ENCODE measurements at regions not wholly inside any gene's neighbourhood (a gene's known extent, or its start where the extent isn't known, plus 50 kb on each side); places are given as distances from the start of the nearest gene placed in this dataset.

DNA sequence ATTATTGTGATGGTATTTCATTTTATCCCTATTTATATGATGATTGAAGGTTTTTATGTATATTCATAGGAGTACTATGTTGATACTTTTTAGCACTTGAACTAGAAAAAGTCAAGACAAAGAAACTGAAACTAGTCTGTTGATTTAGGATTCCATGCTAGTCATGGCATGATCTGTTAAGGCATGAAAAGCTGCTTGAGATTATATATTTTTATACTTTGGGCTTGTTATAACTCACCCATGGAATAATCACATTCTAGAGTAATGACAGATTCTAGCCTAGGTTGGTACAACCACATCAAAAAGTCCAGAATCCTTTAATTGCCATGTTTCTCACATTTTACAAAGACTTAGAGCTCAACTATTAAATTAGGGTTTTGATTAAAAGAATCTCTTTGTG lies 472.6 kb upstream of the CELF4 start:
- no peaks in the 10 kb centered on the region for H3K9me3 ChIP-seq
- no peak for TF ChIP-seq Cebpa-rat (IDR thresholded peaks at IDR 0.05)
- no peak overlapping the region for H3K4me2 ChIP-seq
- no peaks in the 10 kb centered on the region for H4K20me1 ChIP-seq
- no peaks in the 10 kb centered on the region for H3K4me1 ChIP-seq
- H3K9ac ChIP-seq = no peak overlapping the region
- H3K27ac ChIP-seq = no peak overlapping the region
- H3K4me3 ChIP-seq = no peak overlapping the region
- H3K36me3 ChIP-seq = no peaks in the 10 kb centered on the region
- no peaks in the 10 kb centered on the region for H3K27me3 ChIP-seq

DNA sequence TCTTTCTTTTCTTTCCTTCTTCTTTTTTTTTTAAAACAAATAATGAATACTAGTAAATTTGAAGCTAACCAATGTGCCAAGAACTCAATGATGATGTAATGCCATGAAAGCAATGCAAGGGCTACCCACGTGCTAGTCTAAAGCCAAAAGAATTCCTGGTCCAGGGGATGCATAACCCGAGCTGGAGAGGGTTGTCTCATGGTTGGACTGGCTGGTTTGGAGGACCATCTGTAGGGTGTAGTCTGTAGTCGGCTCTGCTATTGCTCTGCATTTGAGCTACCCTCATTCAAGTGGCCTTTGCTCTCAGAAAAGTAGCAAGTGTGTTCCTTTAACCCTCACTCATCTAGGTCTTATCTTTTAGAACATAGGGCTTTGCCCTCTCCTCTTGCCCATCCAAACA lies 469.6 kb upstream of the CELF4 start:
- H4K20me1 ChIP-seq = no peaks in the 10 kb centered on the region
- no peaks in the 10 kb centered on the region for H3K36me3 ChIP-seq
- no peak overlapping the region for H3K4me3 ChIP-seq
- H3K27me3 ChIP-seq = no peaks in the 10 kb centered on the region
- TF ChIP-seq Cebpa-rat (IDR thresholded peaks at IDR 0.05) = no peak
- H3K9me3 ChIP-seq = no peaks in the 10 kb centered on the region
- H3K9ac ChIP-seq = no peak overlapping the region
- H3K4me2 ChIP-seq = no peak overlapping the region
- no peak overlapping the region for H3K27ac ChIP-seq
- H3K4me1 ChIP-seq = no peaks in the 10 kb centered on the region

DNA sequence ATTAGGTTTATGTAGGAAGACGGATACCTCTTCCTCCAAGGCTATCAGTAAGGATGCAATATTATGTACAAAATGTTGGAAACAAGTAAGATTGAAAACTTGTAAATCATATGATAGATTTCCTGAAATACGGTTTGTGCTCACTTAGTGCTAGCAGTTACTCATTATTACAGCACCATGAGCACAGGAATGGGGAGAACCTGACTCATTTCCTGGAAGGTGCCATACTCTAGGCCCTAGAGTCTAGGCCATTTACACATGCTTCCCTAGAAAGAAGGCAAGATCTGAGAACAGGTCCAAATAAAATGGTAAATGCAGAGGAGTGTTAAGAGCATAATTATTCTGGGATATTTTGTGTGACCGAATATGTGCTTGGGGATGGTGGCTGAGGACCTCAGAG lies 467.7 kb upstream of the CELF4 start:
- H3K4me1 ChIP-seq = no peaks in the 10 kb centered on the region
- no peaks in the 10 kb centered on the region for H4K20me1 ChIP-seq
- no peak overlapping the region for H3K4me3 ChIP-seq
- no peak overlapping the region for H3K27ac ChIP-seq
- H3K36me3 ChIP-seq = no peaks in the 10 kb centered on the region
- H3K4me2 ChIP-seq = no peak overlapping the region
- H3K9me3 ChIP-seq = no peaks in the 10 kb centered on the region
- H3K9ac ChIP-seq = no peak overlapping the region
- no peak for TF ChIP-seq Cebpa-rat (IDR thresholded peaks at IDR 0.05)
- H3K27me3 ChIP-seq = no peaks in the 10 kb centered on the region

DNA sequence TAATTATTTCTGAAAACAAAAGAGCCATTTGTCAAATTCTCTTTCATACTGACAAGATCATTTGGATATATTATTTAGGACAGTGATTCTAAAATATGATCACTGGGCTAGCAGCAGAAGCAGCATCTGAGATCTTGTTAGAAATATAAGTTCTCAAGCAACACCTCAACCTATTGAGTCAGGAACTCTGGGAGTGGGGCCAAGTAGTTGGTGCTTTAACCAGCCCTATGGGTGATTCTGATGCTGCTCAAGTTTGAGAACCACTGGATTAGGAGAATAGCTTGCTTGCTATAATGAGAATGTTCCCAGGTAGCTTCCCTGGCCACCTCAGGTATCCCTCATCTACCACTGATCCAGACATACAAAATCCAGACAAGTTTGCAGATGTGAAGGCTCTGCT lies 466.9 kb upstream of the CELF4 start:
- Histone ChIP-seq H3K4me3 (no peak overlapping the region), H3K36me3 (no peaks in the 10 kb centered on the region), H4K20me1 (no peaks in the 10 kb centered on the region), H3K27ac (no peak overlapping the region), H3K4me1 (no peaks in the 10 kb centered on the region), H3K4me2 (no peak overlapping the region), H3K9me3 (no peaks in the 10 kb centered on the region), H3K9ac (no peak overlapping the region), H3K27me3 (no peaks in the 10 kb centered on the region)
- TF ChIP-seq Cebpa-rat (IDR thresholded peaks at IDR 0.05) = no peak

DNA sequence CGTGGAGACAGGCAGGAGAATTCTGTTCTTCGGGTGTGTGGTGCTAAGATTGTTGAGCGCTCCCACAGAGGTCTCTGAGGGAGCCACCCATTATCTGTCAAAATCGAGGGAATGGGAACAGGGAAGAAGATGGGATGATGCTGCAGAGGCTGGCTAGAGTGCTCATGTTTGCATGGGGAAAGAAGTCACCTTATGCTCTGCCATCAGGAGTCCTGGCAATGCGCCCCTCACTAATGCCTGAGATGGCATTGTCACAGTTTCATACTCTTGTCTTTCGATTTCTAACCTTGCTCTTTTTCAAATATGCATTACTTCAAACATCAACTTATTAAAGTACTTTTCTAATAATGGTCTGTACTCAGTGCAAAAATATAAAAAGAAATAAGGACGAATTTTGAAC lies 463.3 kb upstream of the CELF4 start:
- H3K27me3 ChIP-seq = no peaks in the 10 kb centered on the region
- TF ChIP-seq Cebpa-rat (IDR thresholded peaks at IDR 0.05) = no peak

DNA sequence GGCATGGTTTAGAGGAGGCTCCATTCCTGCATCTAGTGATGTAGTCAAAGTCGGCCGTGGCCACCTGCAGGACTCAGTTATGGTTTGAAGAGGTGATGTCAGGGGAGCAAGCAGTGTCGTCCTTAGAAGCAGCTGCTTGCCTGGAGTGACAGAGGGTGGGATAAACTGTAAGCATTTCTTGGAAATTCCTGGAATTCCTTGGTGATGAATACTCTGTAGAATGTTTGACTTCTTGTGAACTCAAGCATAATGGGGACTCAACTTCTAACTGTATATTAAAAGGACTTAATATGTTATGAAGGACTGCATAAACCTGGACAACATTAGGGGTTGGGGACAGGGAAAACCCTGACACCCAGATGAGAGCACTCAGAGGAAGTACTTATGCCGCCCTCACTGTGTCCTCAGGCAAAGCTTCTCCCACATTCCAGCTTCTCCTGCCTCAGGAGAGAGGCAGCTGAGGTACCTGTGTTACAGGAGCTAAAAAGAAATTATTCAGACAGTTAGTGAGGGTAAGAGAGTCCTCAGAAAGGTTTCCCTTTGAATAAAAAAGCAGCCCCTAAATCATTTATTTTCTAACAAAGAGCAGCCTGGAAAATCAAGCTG lies 459.9 kb upstream of the CELF4 start:
- no peaks in the 10 kb centered on the region for H3K36me3 ChIP-seq
- H3K27me3 ChIP-seq = no peaks in the 10 kb centered on the region
- H3K4me2 ChIP-seq = no peak overlapping the region
- TF ChIP-seq Cebpa-rat (IDR thresholded peaks at IDR 0.05) = no peak
- no peaks in the 10 kb centered on the region for H3K4me1 ChIP-seq
- H3K9ac ChIP-seq = no peak overlapping the region
- no peak overlapping the region for H3K4me3 ChIP-seq
- no peaks in the 10 kb centered on the region for H3K9me3 ChIP-seq
- H4K20me1 ChIP-seq = no peaks in the 10 kb centered on the region
- H3K27ac ChIP-seq = no peak overlapping the region

More for the DNA sequence above, 463.3 kb upstream of the CELF4 start:
- H3K27ac ChIP-seq = no peak overlapping the region
- H3K4me3 ChIP-seq = no peak overlapping the region
- no peaks in the 10 kb centered on the region for H3K4me1 ChIP-seq
- no peaks in the 10 kb centered on the region for H3K9me3 ChIP-seq
- no peaks in the 10 kb centered on the region for H3K36me3 ChIP-seq
- H3K4me2 ChIP-seq = no peak overlapping the region
- H3K9ac ChIP-seq = no peak overlapping the region
- H4K20me1 ChIP-seq = no peaks in the 10 kb centered on the region

DNA sequence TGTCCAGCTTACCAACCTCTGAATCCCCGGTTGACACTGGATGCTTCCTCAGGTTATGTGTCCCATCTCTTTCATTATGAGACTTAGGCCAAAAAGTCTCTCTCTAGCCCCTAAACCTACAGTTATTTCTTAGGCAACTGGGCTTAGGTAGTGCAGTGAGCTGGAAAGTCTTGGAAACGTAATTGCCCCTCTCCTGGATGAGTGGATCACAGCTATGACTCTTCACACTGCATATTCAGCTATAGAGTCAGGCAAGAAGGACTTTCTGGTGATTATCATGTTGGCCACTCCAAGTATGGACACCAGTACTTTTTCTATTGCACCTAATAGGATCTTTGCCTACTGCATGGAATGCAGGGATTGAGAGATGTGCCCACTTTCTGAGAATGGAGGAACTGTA lies 458.3 kb upstream of the CELF4 start:
- no peak for TF ChIP-seq Cebpa-rat (IDR thresholded peaks at IDR 0.05)
- H3K4me3 ChIP-seq = no peak overlapping the region
- H4K20me1 ChIP-seq = no peaks in the 10 kb centered on the region

DNA sequence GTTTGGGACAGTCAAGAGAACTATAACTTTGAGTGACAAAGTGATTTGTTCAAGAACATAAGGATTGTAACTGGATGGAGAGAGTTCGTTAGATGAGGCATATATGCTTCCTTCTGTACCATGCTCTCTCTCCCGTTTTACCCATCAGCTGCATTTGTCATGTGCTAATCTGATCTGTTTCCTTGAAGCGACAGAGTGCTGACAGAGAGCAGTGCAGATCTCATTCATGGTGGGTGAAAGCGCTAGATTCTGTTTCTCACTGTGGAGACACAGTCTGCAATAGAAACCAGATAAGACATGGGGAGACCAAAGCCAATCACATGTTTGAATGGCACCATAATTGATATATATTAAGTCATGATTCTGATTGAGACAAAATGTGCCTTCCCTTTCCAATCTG lies 456.6 kb upstream of the CELF4 start:
- Histone ChIP-seq H3K27me3 (no peaks in the 10 kb centered on the region), H3K4me2 (no peak overlapping the region), H3K9me3 (no peaks in the 10 kb centered on the region), H3K4me3 (no peak overlapping the region), H3K9ac (no peak overlapping the region), H4K20me1 (no peaks in the 10 kb centered on the region), H3K4me1 (no peaks in the 10 kb centered on the region), H3K36me3 (no peaks in the 10 kb centered on the region), H3K27ac (no peak overlapping the region)
- TF ChIP-seq Cebpa-rat (IDR thresholded peaks at IDR 0.05) = no peak

More for the DNA sequence above, 458.3 kb upstream of the CELF4 start:
- Histone ChIP-seq H3K27ac (no peak overlapping the region), H3K36me3 (no peaks in the 10 kb centered on the region), H3K27me3 (no peaks in the 10 kb centered on the region), H3K4me1 (no peaks in the 10 kb centered on the region), H3K9ac (no peak overlapping the region), H3K4me2 (no peak overlapping the region), H3K9me3 (no peaks in the 10 kb centered on the region)

DNA sequence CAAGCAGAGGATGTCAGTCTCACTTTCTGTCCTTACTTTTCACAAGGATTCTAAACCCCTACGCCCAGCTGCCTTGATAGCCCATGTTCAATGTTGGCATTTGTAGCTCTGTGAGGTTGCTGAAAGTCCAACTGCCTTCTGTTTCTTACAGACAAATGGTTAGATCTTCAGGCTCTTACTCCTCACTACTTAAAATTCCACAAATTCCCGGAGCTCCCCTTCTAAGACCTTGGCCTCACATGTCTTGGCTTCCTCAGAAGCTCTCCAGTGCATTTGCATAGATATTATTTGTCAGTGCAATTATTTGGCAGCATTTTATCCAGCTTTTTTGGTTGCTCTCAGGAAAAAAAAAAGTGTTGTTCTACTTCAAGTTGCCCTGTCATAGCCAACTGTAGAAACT lies 453.7 kb upstream of the CELF4 start:
- Histone ChIP-seq H3K4me1 (no peaks in the 10 kb centered on the region), H3K4me2 (no peak overlapping the region), H3K9me3 (no peaks in the 10 kb centered on the region), H4K20me1 (no peaks in the 10 kb centered on the region), H3K27ac (no peak overlapping the region), H3K27me3 (no peaks in the 10 kb centered on the region), H3K4me3 (no peak overlapping the region), H3K36me3 (no peaks in the 10 kb centered on the region), H3K9ac (no peak overlapping the region)
- no peak for TF ChIP-seq Cebpa-rat (IDR thresholded peaks at IDR 0.05)

DNA sequence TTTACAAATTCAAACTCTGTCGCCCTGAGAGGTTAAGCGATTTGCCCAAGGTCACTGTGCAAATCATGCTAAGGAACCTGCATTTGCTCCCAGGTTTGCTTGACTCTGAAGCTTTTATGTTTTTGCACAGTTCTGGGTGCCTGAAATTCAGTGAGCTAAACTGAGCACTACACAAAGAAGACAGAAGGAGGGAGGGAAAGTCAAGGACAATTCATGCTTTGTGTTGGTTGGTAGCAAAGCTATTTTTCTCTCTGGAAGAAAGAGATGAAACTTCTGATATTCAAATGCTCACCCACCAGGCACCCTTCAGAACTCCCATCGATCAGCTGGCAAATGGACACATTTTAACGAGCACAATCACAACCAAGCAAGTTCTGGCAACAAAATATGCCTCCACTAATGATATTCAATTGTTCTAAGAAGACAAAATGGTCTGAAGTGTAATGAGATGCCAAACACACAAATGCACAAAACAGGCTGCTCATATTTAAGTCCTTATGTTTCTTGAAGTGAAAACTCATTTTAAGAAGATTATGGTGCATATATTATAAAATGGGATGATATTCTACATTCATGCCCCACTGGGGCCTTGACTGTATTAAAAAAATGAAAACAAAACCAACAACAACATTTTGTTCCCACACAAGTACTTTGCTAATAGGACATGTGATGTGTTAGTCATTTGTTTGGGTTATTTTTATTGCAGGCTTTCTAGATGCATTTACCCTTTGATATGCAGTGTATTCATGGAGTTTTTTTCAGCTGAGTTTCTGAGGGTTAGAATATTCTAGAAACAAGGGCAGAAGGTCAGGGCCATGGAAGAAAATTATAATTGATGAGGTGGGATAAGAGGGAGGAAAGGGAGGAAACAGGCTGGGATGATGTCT lies 445.6 kb upstream of the CELF4 start:
- Histone ChIP-seq H3K9me3 (no peaks in the 10 kb centered on the region), H3K27me3 (no peaks in the 10 kb centered on the region), H3K4me3 (no peak overlapping the region), H3K36me3 (no peaks in the 10 kb centered on the region), H4K20me1 (no peaks in the 10 kb centered on the region), H3K4me2 (no peak overlapping the region), H3K9ac (no peak overlapping the region), H3K4me1 (peaks cover 4% of the 10 kb centered on the region), H3K27ac (no peak overlapping the region)
- no peak for TF ChIP-seq Cebpa-rat (IDR thresholded peaks at IDR 0.05)
